Endothelial cell of umbilical vein (primary cell): ENCODE measurements at regions not wholly inside any gene's neighbourhood (a gene's known extent, or its start where the extent isn't known, plus 50 kb on each side); places are given as distances from the start of the nearest gene placed in this dataset.

Experiments used
- BruUV-seq: library from RNA; stranded (reverse); fragments of 400-500 nt; replicated peaks from 2 replicates; lab custom pipeline; 2021; lab: Mats Ljungman, UMichigan
- CTCF ChIA-PET: fragments of 300-600, 350-600 bp; sonication (Branson Sonifier 250); formaldehyde crosslinking; loops from one replicate; lab custom pipeline; 2021; ENCODE audit warnings: antibody characterized with exemption, inconsistent platforms; lab: Charles Lee
- POLR2A ChIA-PET: fragments of 300-600, 350-600 bp; sonication (Branson Sonifier 250); formaldehyde crosslinking; loops from one replicate; lab custom pipeline; 2021; ENCODE audit warnings: antibody characterized with exemption, inconsistent platforms; lab: Charles Lee
- DNase-seq: peaks from one replicate; pipeline ENCODE4 v3.0.0-alpha.2; 2011; ENCODE audit warnings: low read depth, low spot score
- FAIRE-seq: peaks from 2 replicates; lab custom pipeline; 2011; peaks lifted over from hg19 to GRCh38; lab: Jason Lieb, UNC
- H2AFZ ChIP-seq: 2 replicates; pipeline ENCODE4 v1.6.0; 2012; ENCODE audit warnings: low read depth, low read length, control low read depth, inconsistent platforms
- H3K27ac ChIP-seq: 2 replicates; pipeline ENCODE4 v1.5.1; 2011; ENCODE audit warnings: low read depth, mild to moderate bottlenecking, control low read depth, low read length, moderate library complexity; ENCODE audit not compliant: insufficient read depth
- H3K27me3 ChIP-seq, 2 experiments: 2 replicates each; pipeline versions ENCODE4 v1.6.0 to v1.6.1; 2011; ENCODE audit warnings: low read length in 2 of 2, mixed read lengths in 1 of 2; ENCODE audit not compliant: control insufficient read depth in 2 of 2, insufficient read depth in 2 of 2
- H3K36me3 ChIP-seq, 2 experiments: 2 replicates in 1 of 2; 3 replicates in 1 of 2; pipeline ENCODE4 v1.5.1; 2011; ENCODE audit warnings: low read length in 2 of 2, mild to moderate bottlenecking in 1 of 2, moderate library complexity in 1 of 2; ENCODE audit not compliant: control insufficient read depth in 2 of 2, insufficient read depth in 2 of 2; ENCODE audit errors: extremely low read depth in 1 of 2
- H3K4me1 ChIP-seq: 3 replicates; pipeline ENCODE4 v1.5.1; 2011; ENCODE audit warnings: mild to moderate bottlenecking, low read length; ENCODE audit not compliant: control insufficient read depth, insufficient read depth; ENCODE audit errors: extremely low read depth
- H3K4me2 ChIP-seq: 2 replicates; pipeline ENCODE4 v1.6.1; 2011; ENCODE audit warnings: low read length, control low read depth, mixed read lengths; ENCODE audit not compliant: insufficient read depth
- H3K4me3 ChIP-seq, 3 experiments: fragments of 200-600 bp in 1 of 3; sonication (generic), shearing (Covaris generic) in 1 of 3; replicated peaks in 1 of 3; 2 replicates each; pipeline ENCODE4 v1.5.1; 2011 to 2016; ENCODE audit warnings: control low read depth in 3 of 3, low read length in 3 of 3, mild to moderate bottlenecking in 2 of 3, inconsistent platforms in 1 of 3, low read depth in 1 of 3, moderate library complexity in 1 of 3; ENCODE audit not compliant: insufficient read depth in 1 of 3
- H3K79me2 ChIP-seq: 2 replicates; pipeline ENCODE4 v1.6.0; 2012; ENCODE audit warnings: low read length, inconsistent platforms; ENCODE audit not compliant: control insufficient read depth, insufficient read depth
- H3K9ac ChIP-seq: replicated peaks from 2 replicates; pipeline ENCODE3; 2011; ENCODE audit warnings: low read length, control low read depth; ENCODE audit not compliant: insufficient read depth; ENCODE audit errors: extremely low read depth
- H3K9me1 ChIP-seq: replicated peaks from 3 replicates; pipeline ENCODE4 v1.6.0; 2011; ENCODE audit warnings: mild to moderate bottlenecking, low read length; ENCODE audit not compliant: control insufficient read depth, insufficient read depth; ENCODE audit errors: extremely low read depth
- H3K9me3 ChIP-seq: replicated peaks from 2 replicates; pipeline ENCODE4 v1.5.1; 2012; ENCODE audit warnings: low read length, inconsistent platforms; ENCODE audit not compliant: control insufficient read depth, insufficient read depth
- H4K20me1 ChIP-seq: replicated peaks from 2 replicates; pipeline ENCODE3; 2011; ENCODE audit warnings: mild to moderate bottlenecking, low read length; ENCODE audit not compliant: control insufficient read depth, insufficient read depth; ENCODE audit errors: extremely low read depth
- CTCF ChIP-seq, 2 donors: IDR thresholded peaks; 1 replicate in 1 of 2; 2 replicates in 1 of 2; pipeline ENCODE4 v1.5.1; 2011; ENCODE audit warnings: low read length in 2 of 2, mild to moderate bottlenecking in 2 of 2, moderate library complexity in 2 of 2, control low read depth in 1 of 2, inconsistent platforms in 1 of 2, low read depth in 1 of 2; ENCODE audit not compliant: insufficient read depth in 1 of 2; ENCODE audit errors: extremely low read depth in 1 of 2
- EZH2 ChIP-seq: IDR thresholded peaks from 2 replicates; pipeline ENCODE4 v1.6.1; 2012; ENCODE audit warnings: borderline replicate concordance, low read depth, mild to moderate bottlenecking, moderate library complexity, low read length, inconsistent platforms; ENCODE audit not compliant: severe bottlenecking
- FOS ChIP-seq: IDR thresholded peaks from 2 replicates; pipeline ENCODE4 v1.6.1; 2011; ENCODE audit warnings: mild to moderate bottlenecking, low read length, moderate library complexity, borderline replicate concordance; ENCODE audit not compliant: insufficient read depth
- GATA2 ChIP-seq: IDR thresholded peaks from 2 replicates; pipeline ENCODE4 v1.7.0; 2011; ENCODE audit warnings: low read depth, mild to moderate bottlenecking, moderate library complexity, mixed read lengths, low read length; ENCODE audit not compliant: insufficient read length, insufficient read depth
- JUN ChIP-seq: IDR thresholded peaks from 2 replicates; pipeline ENCODE4 v1.6.1; 2011; ENCODE audit warnings: borderline replicate concordance, low read depth; ENCODE audit not compliant: insufficient read length, insufficient read depth
- MYC ChIP-seq: IDR thresholded peaks from one replicate; pipeline ENCODE4 v1.6.1; 2011; ENCODE audit warnings: mild to moderate bottlenecking, low read depth, low read length
- POLR2A ChIP-seq: IDR thresholded peaks from 2 replicates; pipeline ENCODE4 v1.6.1; 2012; ENCODE audit warnings: low read depth, mild to moderate bottlenecking, control low read depth, low read length
- POLR2AphosphoS5 ChIP-seq: IDR thresholded peaks from 2 replicates; pipeline ENCODE4 v1.6.1; 2012; ENCODE audit warnings: low read depth, mild to moderate bottlenecking, control low read depth, low read length, moderate library complexity; ENCODE audit not compliant: insufficient read depth
- dilution Hi-C: fragments of 300-500 bp; cut with MboI; formaldehyde crosslinking; loops from one replicate; pipeline ENCODE4 v1.15.0; 2019; ENCODE audit warnings: low sequenced_read_pairs; ENCODE audit not compliant: extremely low pct_ligation_motif_present
- intact Hi-C: fragments of 100-400 bp; cut with micrococcal nuclease; formaldehyde crosslinking; loops from one replicate; pipeline ENCODE4 v1.10.0; 2022
- TF ChIP-seq, protein P1 (sequence below): IDR thresholded peaks from 2 replicates; pipeline ENCODE4 v1.6.1; 2011; ENCODE audit not compliant: insufficient read depth, insufficient read length

GRCh38 chr1:177546346-177546745 is 375.6 kb downstream of the BRINP2 start:
- Histone ChIP-seq H3K9me1 (no peaks in the 10 kb centered on the region), H3K79me2 (no peaks in the 10 kb centered on the region), H3K27me3 (no peaks in the 10 kb centered on the region), H3K4me2 (no peak overlapping the region), H4K20me1 (no peaks in the 10 kb centered on the region), H3K9me3 (no peaks in the 10 kb centered on the region), H2AFZ (no peak overlapping the region), H3K27ac (no peak overlapping the region), H3K4me3 (no peak overlapping the region), H3K9ac (no peak overlapping the region), H3K4me1 (no peaks in the 10 kb centered on the region), H3K36me3 (no peaks in the 10 kb centered on the region)
- TF ChIP-seq JUN (no peak), EZH2 (no peak), CTCF (IDR thresholded peaks at IDR 0.05; ENCODE audit: extremely low read depth in 1 of 2, insufficient read depth in 1 of 2, low read depth in 1 of 2, low read length in 2 of 2) (no peak), POLR2AphosphoS5 (no peak), MYC (no peak), GATA2 (no peak), FOS (no peak), POLR2A (no peak)
- TF ChIP-seq, protein P1, sequence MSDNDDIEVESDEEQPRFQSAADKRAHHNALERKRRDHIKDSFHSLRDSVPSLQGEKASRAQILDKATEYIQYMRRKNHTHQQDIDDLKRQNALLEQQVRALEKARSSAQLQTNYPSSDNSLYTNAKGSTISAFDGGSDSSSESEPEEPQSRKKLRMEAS: no peak
- dilution Hi-C loops (no loop called here), intact Hi-C loops (no loop called here)
- CTCF ChIA-PET: no interaction called here
- no TSS peak for BruUV-seq
- DNase-seq (no peak), FAIRE-seq (no peak)
- POLR2A ChIA-PET: no interaction called here
